ENCODE measurements at regions not wholly inside any gene's neighbourhood (a gene's known extent, or its start where the extent isn't known, plus 50 kb on each side); places are given as distances from the start of the nearest gene placed in this dataset.

- TF ChIP-seq CTCF (conservative IDR thresholded peaks at IDR 0.05) (no peak), ZFX (IDR thresholded peaks at IDR 0.05) (no peak)
Observed at GRCh38 chr1:230568676-230569075, 73.6 kb upstream of the COG2 start.
